HG03060 (cell line): ENCODE measurements at regions not wholly inside any gene's neighbourhood (a gene's known extent, or its start where the extent isn't known, plus 50 kb on each side); places are given as distances from the start of the nearest gene placed in this dataset.

ENCODE experiments used
- ATAC-seq: cut with Tn5 transposase; IDR thresholded peaks from one replicate; pipeline ENCODE4 v1.9.1; 2021; ENCODE audit warnings: low read depth, moderate number of reproducible peaks; ENCODE audit not compliant: unreplicated experiment

DNA sequence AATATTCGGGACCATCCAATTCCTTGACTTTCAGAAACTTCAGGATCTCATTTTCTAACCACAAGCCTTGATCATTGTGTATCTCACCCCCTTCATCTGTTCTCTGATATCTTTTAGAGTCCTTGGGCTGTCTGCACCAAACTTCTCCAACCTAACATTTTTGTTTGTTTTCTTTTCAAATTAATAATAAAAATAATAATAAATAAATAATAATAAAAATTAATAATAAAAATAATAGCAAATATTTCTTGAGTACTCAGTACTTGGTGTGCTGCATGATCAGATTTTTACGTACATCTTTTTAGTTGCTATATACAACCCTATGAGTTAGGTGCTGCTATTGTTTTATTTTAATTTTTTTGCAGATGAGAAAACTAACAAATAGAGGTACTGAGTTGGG, 70.2 kb upstream of the TPRG1 start:
- ATAC-seq = no peak

DNA sequence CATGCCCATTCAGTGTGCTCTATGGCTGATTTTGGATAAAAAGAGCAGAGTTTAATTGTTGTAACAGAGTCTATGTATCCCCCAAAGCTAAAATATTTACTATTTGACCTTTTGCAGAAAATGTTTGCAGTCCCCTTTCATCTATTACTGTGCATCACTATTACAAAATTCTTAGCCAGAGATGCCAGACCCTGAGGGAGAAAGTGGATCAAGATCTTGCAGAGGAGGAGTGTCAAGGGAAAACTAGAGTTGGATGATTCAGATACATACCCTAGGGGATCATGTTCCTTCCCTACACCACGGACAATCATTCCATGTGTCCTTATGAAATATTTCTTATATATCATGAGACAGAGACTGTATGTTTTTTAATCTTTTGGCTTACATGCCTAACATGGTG, 68.6 kb upstream of the TPRG1 start:
- no peak for ATAC-seq

DNA sequence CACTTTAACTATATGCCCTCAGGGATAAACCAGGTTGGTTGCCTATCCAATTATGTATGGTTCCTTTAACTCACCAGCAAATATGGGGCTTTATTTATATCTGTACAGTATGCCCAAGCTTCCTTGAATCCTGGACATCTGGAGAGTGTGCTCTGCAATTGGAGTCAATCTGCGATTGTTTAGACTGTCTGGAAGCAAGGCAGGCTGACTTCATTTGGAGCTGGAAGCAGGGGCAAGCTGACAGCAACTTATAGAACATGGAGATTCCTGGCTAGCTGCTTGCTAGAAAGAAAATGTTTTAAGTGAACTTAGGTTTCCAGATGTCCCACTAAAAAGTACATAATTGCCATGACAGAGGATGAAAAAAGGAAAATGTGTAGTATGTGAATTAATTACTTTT, 63.7 kb upstream of the TPRG1 start:
- no peak for ATAC-seq

DNA sequence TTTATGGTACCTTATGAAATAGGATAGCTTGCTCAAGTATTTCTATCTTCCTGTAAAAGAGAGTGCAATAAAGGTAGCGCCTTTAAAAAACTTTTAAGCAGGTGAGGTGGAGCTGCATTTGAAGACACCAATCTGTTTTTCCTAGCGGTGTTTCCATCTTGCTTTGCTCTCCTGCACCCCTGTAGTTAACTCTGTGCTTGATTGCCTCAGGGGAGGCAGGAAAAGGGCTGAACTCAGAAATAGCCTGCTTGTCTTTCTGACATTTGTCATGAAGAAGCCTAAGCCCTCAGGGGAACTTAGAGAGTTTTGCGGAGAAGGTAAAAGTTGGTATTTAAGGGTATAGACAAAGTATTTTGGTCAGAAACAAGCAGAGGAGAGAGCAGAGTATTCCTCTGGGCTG, 63.0 kb upstream of the TPRG1 start:
- no peak for ATAC-seq

DNA sequence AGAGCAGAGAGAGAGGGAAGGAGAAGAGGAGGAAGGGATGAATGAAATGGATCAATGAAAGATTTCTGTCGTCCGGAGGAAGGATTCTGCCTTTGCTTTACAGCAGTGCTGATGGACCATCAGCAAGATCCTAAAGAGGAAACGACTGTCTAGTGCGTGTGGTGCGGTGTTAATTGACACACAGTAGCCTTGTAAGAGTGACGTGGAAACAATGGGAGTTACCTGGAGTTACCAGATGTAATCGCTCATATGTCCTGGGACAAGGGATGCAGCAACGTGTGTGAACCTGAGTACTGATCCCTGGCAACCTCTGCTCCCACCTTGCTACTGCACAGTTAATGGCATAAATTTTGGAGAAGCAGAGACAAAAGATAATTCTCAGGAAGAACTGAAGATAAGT, 62.6 kb upstream of the TPRG1 start:
- no peak for ATAC-seq

DNA sequence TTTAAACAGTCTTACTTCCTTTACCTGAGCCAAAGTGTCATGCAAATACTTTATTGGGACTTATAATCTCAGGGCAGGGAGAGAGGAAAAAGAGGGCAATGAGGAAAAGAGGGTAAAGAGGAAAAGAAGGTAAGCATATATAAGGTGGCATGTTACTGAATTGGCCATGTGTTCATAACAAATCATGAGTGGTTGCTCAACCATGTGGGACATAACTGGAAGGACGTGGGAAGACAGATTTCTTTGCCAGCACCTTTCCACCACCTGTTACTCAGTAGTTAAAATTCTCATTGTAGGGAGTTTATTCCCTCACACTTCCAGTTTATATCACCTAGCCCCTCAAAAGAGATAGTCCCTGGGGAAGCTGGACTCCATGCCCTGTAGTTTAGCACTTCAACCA, 54.7 kb upstream of the TPRG1 start:
- ATAC-seq = no peak

DNA sequence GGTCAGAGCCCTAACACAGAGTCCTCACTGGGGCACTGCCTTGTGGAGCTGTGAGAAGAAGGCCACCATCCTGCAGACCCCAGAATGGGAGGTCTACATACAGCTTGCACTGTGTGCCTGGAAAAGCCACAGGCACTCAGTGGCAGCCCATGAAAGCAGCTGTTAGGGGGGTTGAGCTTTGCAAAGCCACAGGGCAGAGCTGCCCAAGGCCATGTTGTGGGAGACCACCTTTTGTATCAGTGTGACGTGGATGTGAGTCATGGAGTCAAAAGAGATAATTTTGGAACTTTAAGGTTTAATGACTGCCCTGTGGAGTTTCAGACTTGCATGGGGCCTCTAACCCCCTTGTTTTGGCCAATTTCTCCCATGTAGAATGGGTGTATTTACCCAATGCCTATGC, 52.9 kb upstream of the TPRG1 start:
- no peak for ATAC-seq

DNA sequence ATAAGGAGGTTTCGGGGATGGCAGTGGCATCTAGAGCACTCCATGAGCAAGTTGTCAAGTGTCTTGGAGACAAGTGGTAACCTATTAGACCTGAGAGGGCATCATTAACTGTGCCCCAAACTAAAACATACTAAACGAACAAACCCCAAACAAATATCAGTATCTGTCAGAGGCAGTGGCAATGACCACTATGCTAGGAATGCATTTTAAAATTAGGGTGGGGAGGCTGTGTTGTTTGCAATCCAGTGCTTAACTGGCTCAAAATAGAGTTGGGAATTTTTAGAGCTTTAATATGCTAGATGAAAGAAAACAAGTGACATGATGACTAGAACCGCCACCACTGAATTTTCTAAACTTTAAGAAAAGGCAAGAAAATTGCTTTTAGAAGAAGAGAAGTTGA, 51.8 kb upstream of the TPRG1 start:
- ATAC-seq = no peak

DNA sequence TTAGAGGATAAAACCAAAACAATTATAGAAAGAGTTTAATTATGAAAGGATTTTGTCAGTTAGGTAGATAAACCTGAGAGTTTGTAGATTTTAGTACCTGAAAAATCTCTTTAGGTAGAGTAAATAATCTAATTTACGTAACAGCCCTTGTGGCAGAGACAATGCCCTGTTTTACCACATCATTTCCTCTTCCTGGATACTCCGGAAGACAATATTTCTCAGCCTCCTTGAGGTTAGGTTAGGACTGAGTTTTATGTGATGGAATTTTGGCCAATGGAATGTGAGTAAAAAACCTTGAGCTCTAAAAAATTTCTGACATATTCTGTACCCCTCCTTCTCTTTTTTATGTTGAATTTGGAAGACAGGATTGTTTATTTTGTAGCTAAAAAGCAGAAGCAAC, 50.7 kb upstream of the TPRG1 start:
- no peak for ATAC-seq
